Astrocyte of the cerebellum (primary cell): ENCODE measurements at regions not wholly inside any gene's neighbourhood (a gene's known extent, or its start where the extent isn't known, plus 50 kb on each side); places are given as distances from the start of the nearest gene placed in this dataset.

Experiments used
- DNase-seq: peaks from one replicate; pipeline ENCODE4 v3.0.0-alpha.2; 2011; ENCODE audit warnings: low read depth
- H3K4me3 ChIP-seq: 2 replicates; pipeline ENCODE4 v1.5.1; 2011; ENCODE audit warnings: mild to moderate bottlenecking, low read depth, low read length, moderate library complexity
- CTCF ChIP-seq: IDR thresholded peaks from 2 replicates; pipeline ENCODE4 v1.5.1; 2012; ENCODE audit warnings: low read length, low read depth, moderate library complexity, mild to moderate bottlenecking; ENCODE audit errors: missing control alignments
- in situ Hi-C: cut with HindIII; loops from 2 replicates; pipeline ENCODE4 v1.10.0; 2017; ENCODE audit warnings: low sequenced_read_pairs

GRCh38 chr5:112549605-112550166 lies 130.6 kb upstream of the EPB41L4A start:
- H3K4me3 ChIP-seq: no peak overlapping the region
- DNase-seq: no peak
- in situ Hi-C loops: loop anchor here (25.0 kb wide), 1 partner anchor 188 kb away; the partner anchor contains the start of gene APC
- no peak for TF ChIP-seq CTCF

- in situ Hi-C loops: loop anchor here (25.0 kb wide), 1 partner anchor 186 kb away; the partner anchor contains the start of gene APC
- TF ChIP-seq CTCF: peak; percentile 67
- peak; percentile 56 for DNase-seq
Observed at GRCh38 chr5:112551419-112552032, 132.4 kb upstream of the EPB41L4A start.

GRCh38 chr5:112552216-112552615 lies 133.1 kb upstream of the EPB41L4A start:
- in situ Hi-C loops: loop anchor here (25.0 kb wide), 1 partner anchor 185 kb away; the partner anchor contains the start of gene APC

More at GRCh38 chr5:112551419-112552032, 132.4 kb upstream of the EPB41L4A start:
- no peak overlapping the region for H3K4me3 ChIP-seq

GRCh38 chr5:112552791-112553190 lies 133.7 kb upstream of the EPB41L4A start:
- TF ChIP-seq CTCF: no peak
- no peak for DNase-seq
- H3K4me3 ChIP-seq: no peak overlapping the region
- in situ Hi-C loops: loop anchor here (25.0 kb wide), 1 partner anchor 185 kb away; the partner anchor contains the start of gene APC

More at GRCh38 chr5:112552216-112552615, 133.1 kb upstream of the EPB41L4A start:
- no peak for DNase-seq
- no peak overlapping the region for H3K4me3 ChIP-seq
- TF ChIP-seq CTCF: no peak

- no peak overlapping the region for H3K4me3 ChIP-seq
- in situ Hi-C loops: loop anchor here (25.0 kb wide), 1 partner anchor 183 kb away; the partner anchor contains the start of gene APC
- no peak for DNase-seq
- TF ChIP-seq CTCF: no peak
Observed at GRCh38 chr5:112554101-112554977, 135.3 kb upstream of the EPB41L4A start.

- in situ Hi-C loops: loop anchor here (25.0 kb wide), 1 partner anchor 182 kb away; the partner anchor contains the start of gene APC
- no peak overlapping the region for H3K4me3 ChIP-seq
- TF ChIP-seq CTCF: no peak
- no peak for DNase-seq
Observed at GRCh38 chr5:112555197-112555596, 136.1 kb upstream of the EPB41L4A start.
